H54 (cell line): ENCODE measurements at regions not wholly inside any gene's neighbourhood (a gene's known extent, or its start where the extent isn't known, plus 50 kb on each side); places are given as distances from the start of the nearest gene placed in this dataset.

Experiments used
- DNase-seq: peaks from one replicate; pipeline ENCODE4 v3.0.0; 2011; ENCODE audit warnings: low spot score, mixed read lengths; ENCODE audit not compliant: insufficient read length
- FAIRE-seq: peaks from 3 replicates; lab custom pipeline; 2011; peaks lifted over from hg19 to GRCh38; lab: Jason Lieb, UNC
- POLR2A ChIP-seq: IDR thresholded peaks from 2 replicates; pipeline ENCODE4 v1.6.1; 2011; ENCODE audit warnings: low read depth, mild to moderate bottlenecking, low read length

- FAIRE-seq: no peak
- TF ChIP-seq POLR2A: no peak
- DNase-seq: no peak
Measured at GRCh38 chr20:50390685-50391443, 119.3 kb upstream of the PTPN1 start.

DNA sequence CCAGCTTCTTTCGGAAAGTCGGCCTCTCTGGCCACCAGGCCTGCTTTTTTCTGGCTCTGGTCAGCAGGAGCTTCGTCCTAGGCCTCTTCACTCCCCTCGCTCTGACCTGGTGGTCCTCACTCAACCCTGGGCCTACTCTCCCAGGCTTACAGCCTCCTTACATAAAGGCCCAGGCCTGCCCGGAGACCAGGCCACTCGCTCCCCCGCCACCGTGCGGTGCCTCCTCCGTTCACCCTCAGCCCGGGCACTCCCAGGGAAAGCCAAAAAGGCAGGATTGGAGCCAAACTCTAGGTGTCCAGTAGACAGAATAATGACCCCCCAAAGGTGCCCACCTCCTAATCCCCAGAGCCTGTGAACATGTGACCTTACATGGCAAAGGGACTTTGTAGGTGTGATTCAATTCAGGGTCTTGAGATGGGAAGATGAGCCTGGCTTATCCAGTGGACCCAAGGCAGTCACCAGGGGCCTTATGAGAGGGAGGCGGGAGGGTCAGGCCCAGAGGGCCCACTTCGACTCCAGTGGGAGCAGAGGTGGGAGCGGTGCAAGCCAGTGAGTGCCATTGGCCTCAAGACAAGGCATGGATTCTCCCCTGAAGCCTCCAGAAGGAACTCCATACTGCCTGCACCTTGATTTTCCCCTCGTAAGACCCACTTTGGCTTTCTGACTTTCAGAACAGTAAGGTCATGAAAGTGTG, 118.6 kb upstream of the PTPN1 start:
- DNase-seq (no peak), FAIRE-seq (no peak)
- TF ChIP-seq POLR2A: no peak

- no peak for DNase-seq
- FAIRE-seq: no peak
- TF ChIP-seq POLR2A: no peak
Measured at GRCh38 chr20:50392138-50392866, 117.9 kb upstream of the PTPN1 start.

GRCh38 chr20:50393242-50393641, 116.9 kb upstream of the PTPN1 start:
- FAIRE-seq (no peak), DNase-seq (no peak)
- no peak for TF ChIP-seq POLR2A

DNA sequence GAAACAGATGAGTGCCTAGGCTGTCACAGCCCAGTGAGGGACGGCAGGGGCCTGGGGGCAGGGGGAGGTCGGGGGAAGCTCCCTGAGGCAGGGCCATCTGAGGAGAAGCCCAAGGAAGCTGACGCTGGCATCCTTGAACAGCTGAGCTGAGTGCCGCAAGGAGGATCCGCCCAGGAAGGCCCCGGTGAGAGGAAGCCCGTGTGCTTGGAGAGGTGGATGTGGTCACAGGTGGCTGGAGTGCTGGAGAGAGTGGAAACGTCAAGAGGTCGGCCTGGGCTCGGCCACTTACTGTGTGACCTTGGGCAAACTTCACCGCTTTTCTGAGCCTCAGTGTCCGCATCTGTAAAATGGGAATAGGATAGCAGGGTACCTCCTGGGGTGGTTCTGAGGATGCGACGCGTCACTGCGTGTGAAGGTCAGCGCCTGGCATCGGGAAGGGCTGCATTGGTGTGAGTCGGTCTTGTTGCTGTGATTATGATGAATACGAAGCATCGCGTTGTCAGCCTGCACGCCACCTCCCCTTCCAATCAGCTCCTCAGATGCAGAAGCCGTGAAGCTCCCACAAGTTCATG, 116.1 kb upstream of the PTPN1 start:
- TF ChIP-seq POLR2A: no peak
- FAIRE-seq (no peak), DNase-seq (no peak)

- no peak for TF ChIP-seq POLR2A
- FAIRE-seq: no peak
- no peak for DNase-seq
Measured at GRCh38 chr20:50394569-50394968, 115.6 kb upstream of the PTPN1 start.

- peak; percentile 56 for DNase-seq
- TF ChIP-seq POLR2A: no peak
- no peak for FAIRE-seq
Measured at GRCh38 chr20:50395251-50395729, 114.9 kb upstream of the PTPN1 start.

- no peak for TF ChIP-seq POLR2A
- no peak for DNase-seq
- no peak for FAIRE-seq
Measured at GRCh38 chr20:50395914-50396488, 114.2 kb upstream of the PTPN1 start.

DNA sequence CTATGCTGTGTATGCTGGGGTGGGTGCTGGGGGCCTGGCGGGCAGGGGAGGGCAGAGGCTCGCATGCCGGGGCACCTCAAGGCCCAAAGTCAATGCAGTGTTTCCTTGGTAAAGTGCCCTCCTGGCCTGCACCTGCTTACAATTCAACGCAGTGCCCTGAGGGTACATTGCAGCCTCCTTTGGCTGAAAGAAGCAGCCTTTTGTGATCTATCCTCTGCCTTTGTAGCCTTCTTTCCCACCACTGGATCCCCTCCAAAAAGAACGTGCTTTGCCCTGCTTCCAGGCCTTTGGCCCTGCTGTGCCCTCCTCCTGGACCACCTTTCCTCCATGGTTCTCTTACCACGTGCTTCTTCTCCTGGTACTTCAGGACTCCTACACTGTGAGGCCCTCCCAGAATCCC, 113.6 kb upstream of the PTPN1 start:
- TF ChIP-seq POLR2A: no peak
- no peak for DNase-seq
- no peak for FAIRE-seq

DNA sequence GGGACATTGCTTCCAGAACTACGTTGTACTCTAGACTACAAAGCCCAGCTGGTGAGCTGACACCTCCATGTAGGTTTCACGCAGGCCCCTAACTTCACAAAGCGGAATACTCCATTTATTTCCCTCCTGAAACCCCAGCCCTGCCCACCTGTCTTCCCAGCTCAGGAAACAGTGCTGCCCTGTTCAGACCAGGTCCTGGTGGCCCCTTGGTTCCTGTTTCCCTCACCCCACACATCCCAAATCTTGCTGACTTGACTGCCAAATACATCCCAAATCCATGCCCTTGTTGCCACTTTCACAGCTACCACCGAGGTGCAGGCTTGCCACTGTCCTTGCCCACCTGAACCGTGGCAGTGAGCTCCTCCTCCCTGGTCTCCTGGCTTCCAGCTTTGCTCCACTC, 113.1 kb upstream of the PTPN1 start:
- FAIRE-seq (no peak), DNase-seq (no peak)
- TF ChIP-seq POLR2A: no peak

DNA sequence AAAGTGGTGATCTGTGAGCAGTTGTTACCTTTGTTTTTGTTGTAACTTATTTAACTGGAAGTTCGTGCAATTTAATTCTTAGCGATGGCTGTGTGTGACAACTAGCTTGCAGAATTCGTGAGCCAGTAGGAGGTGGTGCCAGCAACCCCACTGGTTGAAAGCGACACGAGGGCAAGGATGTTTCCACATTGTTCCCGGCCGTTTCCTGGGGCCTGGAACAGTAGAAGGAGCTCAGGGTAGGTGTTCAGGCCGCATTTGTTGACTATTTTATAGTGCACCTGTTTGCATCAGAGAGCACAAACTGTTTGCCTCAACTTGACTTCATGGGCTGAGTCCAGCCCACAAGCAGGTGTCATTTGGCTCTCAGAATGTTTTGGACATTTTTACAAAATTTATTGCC, 112.1 kb upstream of the PTPN1 start:
- TF ChIP-seq POLR2A: no peak
- DNase-seq (no peak), FAIRE-seq (no peak)

GRCh38 chr20:50398471-50398820, 111.7 kb upstream of the PTPN1 start:
- DNase-seq: no peak
- no peak for FAIRE-seq
- TF ChIP-seq POLR2A: no peak

GRCh38 chr20:50398821-50399554, 111.2 kb upstream of the PTPN1 start:
- no peak for TF ChIP-seq POLR2A
- DNase-seq (no peak), FAIRE-seq (no peak)
